Fibroblast of upper back skin (primary cell): ENCODE measurements at regions not wholly inside any gene's neighbourhood (a gene's known extent, or its start where the extent isn't known, plus 50 kb on each side); places are given as distances from the start of the nearest gene placed in this dataset.
"Not testable (repeated sequence)": the region's sequence is repeated elsewhere in the genome, so short reads cannot be mapped to it uniquely, and the experiment has no call there.

ENCODE experiments used
- DNase-seq: peaks from one replicate; pipeline ENCODE4 v3.0.0-alpha.2; 2013

- not testable (repeated sequence) for DNase-seq
Observed at GRCh38 chr2:64252251-64252978, 108.2 kb upstream of the PELI1 start.

- DNase-seq, result not testable (repeated sequence)
Observed at GRCh38 chr2:64253421-64253820, 109.2 kb upstream of the PELI1 start.

- DNase-seq, result no peak
Observed at GRCh38 chr2:64258566-64258965, 114.3 kb upstream of the PELI1 start.

GRCh38 chr2:64259312-64259711 lies 115.1 kb upstream of the PELI1 start:
- DNase-seq, result peak; percentile 70

- DNase-seq, result no peak
Observed at GRCh38 chr2:64260093-64260803, 116.0 kb upstream of the PELI1 start.

- DNase-seq, result no peak
Observed at GRCh38 chr2:64260817-64261216, 116.6 kb upstream of the PELI1 start.

GRCh38 chr2:64262071-64262470 lies 117.9 kb upstream of the PELI1 start:
- no peak for DNase-seq

GRCh38 chr2:64262816-64263215 lies 118.6 kb upstream of the PELI1 start:
- no peak for DNase-seq

GRCh38 chr2:64263315-64263714 lies 119.1 kb upstream of the PELI1 start:
- DNase-seq, result peak; percentile 90

- DNase-seq, result peak; percentile 85
Observed at GRCh38 chr2:64267699-64268098, 123.5 kb upstream of the PELI1 start.

- peak; percentile 37 for DNase-seq
Observed at GRCh38 chr2:64268330-64269048, 124.3 kb upstream of the PELI1 start.

- DNase-seq, result peak; percentile 93
Observed at GRCh38 chr2:64273524-64274398, 129.5 kb upstream of the PELI1 start.

GRCh38 chr2:64274399-64275173 lies 130.4 kb upstream of the PELI1 start:
- peak; percentile 32 for DNase-seq

GRCh38 chr2:64275174-64275466 lies 130.9 kb upstream of the PELI1 start:
- no peak for DNase-seq

- DNase-seq, result peak; percentile 75
Observed at GRCh38 chr2:64276417-64277095, 132.3 kb upstream of the PELI1 start.

- DNase-seq, result no peak
Observed at GRCh38 chr2:64277101-64277849, 133.1 kb upstream of the PELI1 start.

- DNase-seq, result not testable (repeated sequence)
Observed at GRCh38 chr2:64280812-64281211, 136.6 kb upstream of the PELI1 start.

GRCh38 chr2:64283006-64283570 lies 138.9 kb upstream of the PELI1 start:
- no peak for DNase-seq

- DNase-seq, result peak; percentile 63
Observed at GRCh38 chr2:64283641-64284361, 139.6 kb upstream of the PELI1 start.

GRCh38 chr2:64284751-64285150 lies 140.5 kb upstream of the PELI1 start:
- no peak for DNase-seq
